ENCODE measurements at regions not wholly inside any gene's neighbourhood (a gene's known extent, or its start where the extent isn't known, plus 50 kb on each side); places are given as distances from the start of the nearest gene placed in this dataset.

DNA sequence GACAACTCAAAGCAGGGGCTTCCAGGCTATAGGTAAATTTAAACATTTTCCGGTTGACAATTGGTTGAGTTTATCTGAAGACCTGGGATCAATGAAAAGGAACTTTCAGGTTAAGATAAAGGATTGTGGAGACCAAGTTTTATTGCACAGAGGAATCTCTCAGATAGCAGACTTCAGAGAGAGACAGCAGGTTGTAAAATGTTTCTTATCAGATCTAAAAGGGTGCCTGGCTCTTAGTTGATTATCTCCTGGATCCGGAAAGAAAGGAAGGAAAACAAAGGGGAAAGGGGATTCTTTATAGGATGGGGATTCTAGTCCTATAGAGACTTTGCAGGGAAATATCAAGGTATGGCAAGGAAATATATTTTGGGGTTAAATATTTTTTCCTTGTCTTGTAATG lies 951.3 kb upstream of the SEMA6D start:
- TF ChIP-seq POLR2A (IDR thresholded peaks at IDR 0.05; ENCODE audit: low read depth, low read length) (no peak), POLR2AphosphoS5 (IDR thresholded peaks at IDR 0.05; ENCODE audit: low read depth, low read length) (no peak)

Data from GM12892 (cell line).